HepG2 (cell line): ENCODE measurements at regions not wholly inside any gene's neighbourhood (a gene's known extent, or its start where the extent isn't known, plus 50 kb on each side); places are given as distances from the start of the nearest gene placed in this dataset.

Experiments used
- ATAC-seq: fragments of 200-7000 bp; cut with Tn5 transposase; 3 replicates; pipeline ENCODE4 v1.9.1; 2020; ENCODE audit warnings: mild to moderate bottlenecking, moderate library complexity
- BruUV-seq: library from RNA; stranded (reverse); fragments of 400-500 nt; replicated peaks from 2 replicates; lab custom pipeline; 2021; lab: Mats Ljungman, UMichigan
- CTCF ChIA-PET: fragments of 300-600 bp; formaldehyde crosslinking; extraction: SDS; loops from one replicate; lab custom pipeline; 2021; ENCODE audit warnings: low total read pairs, inconsistent platforms, low intra/inter-chr PET ratio; lab: Yijun Ruan, JAX
- POLR2A ChIA-PET: fragments of 350-600 bp; sonication (Branson Sonifier 250); formaldehyde crosslinking; loops from one replicate; lab custom pipeline; 2020; ENCODE audit warnings: antibody characterized with exemption, inconsistent platforms; lab: Yijun Ruan, JAX
- DNase-seq: peaks from one replicate; pipeline ENCODE4 v3.0.0-alpha.2; 2015; ENCODE audit warnings: low spot score
- FAIRE-seq: peaks from 3 replicates; lab custom pipeline; 2011; peaks lifted over from hg19 to GRCh38; lab: Jason Lieb, UNC
- H2AFZ ChIP-seq: one replicate; pipeline ENCODE4 v1.6.1; 2011; ENCODE audit warnings: low read length, inconsistent platforms
- H3K27ac ChIP-seq: fragments of 300-600 bp; 3 replicates; pipeline ENCODE4 v1.8.0; 2011; ENCODE audit warnings: mixed run types, mild to moderate bottlenecking, mixed read lengths, low read length, inconsistent platforms; ENCODE audit not compliant: insufficient read depth; ENCODE audit errors: extremely low read length
- H3K27me3 ChIP-seq, 2 experiments: fragments of 200-600 bp in 1 of 2; 2 replicates in 1 of 2; 3 replicates in 1 of 2; pipeline versions ENCODE4 v1.6.0 to v1.8.0; 2011; ENCODE audit warnings: low read length in 2 of 2, mild to moderate bottlenecking in 2 of 2, moderate library complexity in 2 of 2, inconsistent platforms in 1 of 2; ENCODE audit not compliant: insufficient read depth in 2 of 2, control insufficient read depth in 1 of 2
- H3K36me3 ChIP-seq, 2 experiments: fragments of 200-600 bp in 1 of 2; replicated peaks in 1 of 2; 2 replicates in 1 of 2; 3 replicates in 1 of 2; pipeline versions ENCODE4 v1.5.1 to v1.8.0; 2011; ENCODE audit warnings: low read length in 2 of 2, inconsistent platforms in 1 of 2; ENCODE audit not compliant: insufficient read depth in 2 of 2, control insufficient read depth in 1 of 2
- H3K4me1 ChIP-seq: 2 replicates; pipeline ENCODE4 v1.5.1; 2012; ENCODE audit warnings: low read length, inconsistent platforms; ENCODE audit not compliant: insufficient read depth
- H3K4me2 ChIP-seq: 2 replicates; pipeline ENCODE4 v1.6.0; 2011; ENCODE audit warnings: low read depth, low read length, inconsistent platforms
- H3K4me3 ChIP-seq, 3 experiments: fragments of 200-600 bp in 1 of 3; sonication (generic), shearing (Covaris generic) in 1 of 3; replicated peaks in 1 of 3; 2 replicates each; pipeline ENCODE4 v1.5.1; 2011 to 2016; ENCODE audit warnings: low read length in 3 of 3, inconsistent platforms in 2 of 3, low read depth in 2 of 3, mild to moderate bottlenecking in 2 of 3, control low read depth in 1 of 3, mixed read lengths in 1 of 3; ENCODE audit not compliant: insufficient read depth in 1 of 3
- H3K79me2 ChIP-seq: one replicate; pipeline ENCODE4 v1.6.1; 2011; ENCODE audit warnings: low read length, inconsistent platforms; ENCODE audit not compliant: insufficient read depth
- H3K9ac ChIP-seq: 2 replicates; pipeline ENCODE4 v1.6.0; 2011; ENCODE audit warnings: mild to moderate bottlenecking, low read depth, low read length, inconsistent platforms; ENCODE audit not compliant: insufficient read depth
- H3K9me3 ChIP-seq: 2 replicates; pipeline ENCODE4 v1.5.1; 2012; ENCODE audit warnings: mild to moderate bottlenecking, low read length
- H4K20me1 ChIP-seq: 2 replicates; pipeline ENCODE4 v1.6.0; 2011; ENCODE audit warnings: inconsistent platforms, mild to moderate bottlenecking, low read length, moderate library complexity; ENCODE audit not compliant: insufficient read depth
- GABPB1 ChIP-seq: IDR thresholded peaks from 2 replicates; pipeline ENCODE4 v1.6.1; 2016; ENCODE audit warnings: mild to moderate bottlenecking, missing genetic modification reagents, moderate library complexity, missing compliant biosample characterization
- SRF ChIP-seq: IDR thresholded peaks from 2 replicates; pipeline ENCODE4 v1.6.1; 2011; ENCODE audit warnings: mild to moderate bottlenecking, low read depth, low read length, moderate library complexity
- SRSF9 ChIP-seq: fragments of 200-400 bp; formaldehyde crosslinking; IDR thresholded peaks from 2 replicates; pipeline ENCODE4 v1.6.1; 2018; ENCODE audit warnings: borderline replicate concordance, mild to moderate bottlenecking, low read depth, low read length; ENCODE audit not compliant: insufficient read depth, poor library complexity, severe bottlenecking
- ZNF317 ChIP-seq: sonication (generic); formaldehyde crosslinking; IDR thresholded peaks from 2 replicates; pipeline ENCODE4 v1.5.0; 2020; ENCODE audit warnings: mild to moderate bottlenecking, missing genetic modification reagents
- WGBS: methylation state at CpG from one replicate; pipeline ENCODE4 v1.1.6; 2017; ENCODE audit warnings: low lambda C conversion rate; 5-methylcytosine and 5-hydroxymethylcytosine counted together
- in situ Hi-C: cut with HindIII; loops from 2 replicates; pipeline ENCODE4 v1.10.0; 2017; ENCODE audit warnings: low pct_unique_long_range_greater_than_20kb; ENCODE audit not compliant: extremely low pct_ligation_motif_present
- intact Hi-C: fragments of 100-400 bp; cut with micrococcal nuclease; formaldehyde crosslinking; loops from one replicate; pipeline ENCODE4 v1.10.0; 2022; ENCODE audit not compliant: unreplicated experiment
- TF ChIP-seq, protein P1 (sequence below): sonication (generic); formaldehyde crosslinking; IDR thresholded peaks from 2 replicates; pipeline ENCODE4 v1.9.0; 2021; ENCODE audit warnings: mild to moderate bottlenecking, missing genetic modification reagents

DNA sequence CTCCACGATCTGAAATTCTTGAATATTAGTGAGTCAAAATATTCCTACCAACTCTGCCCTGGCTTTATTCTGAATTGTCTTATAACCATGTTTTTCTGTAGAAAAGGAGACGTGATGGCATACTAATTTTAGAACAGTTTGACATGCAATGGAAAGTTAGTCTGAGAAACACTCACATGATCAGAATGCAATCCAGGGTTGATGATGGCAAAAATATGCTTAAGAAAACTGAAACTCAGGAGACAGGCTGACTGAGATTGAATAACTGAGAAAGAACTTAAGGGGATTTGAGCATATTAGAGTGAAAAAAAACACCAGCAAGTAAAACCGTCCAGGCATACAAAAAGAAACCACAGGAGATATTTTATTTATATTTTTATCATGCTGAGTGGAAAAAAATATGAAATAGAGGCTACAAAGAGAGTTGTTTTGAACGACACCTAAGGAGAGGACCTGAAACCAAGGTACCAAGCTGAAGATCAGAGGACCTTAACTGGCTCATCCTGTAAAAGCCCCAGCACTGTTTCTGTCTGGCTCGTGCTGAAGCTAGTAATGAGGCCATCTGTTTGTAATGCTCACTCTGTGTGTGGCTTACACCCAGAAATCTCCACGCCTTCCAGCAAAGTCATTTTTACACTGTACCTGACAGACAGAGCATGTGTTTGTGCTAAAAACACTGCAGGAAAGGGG, 437.2 kb upstream of the PKDCC start (continued):
- TF ChIP-seq, protein P1, sequence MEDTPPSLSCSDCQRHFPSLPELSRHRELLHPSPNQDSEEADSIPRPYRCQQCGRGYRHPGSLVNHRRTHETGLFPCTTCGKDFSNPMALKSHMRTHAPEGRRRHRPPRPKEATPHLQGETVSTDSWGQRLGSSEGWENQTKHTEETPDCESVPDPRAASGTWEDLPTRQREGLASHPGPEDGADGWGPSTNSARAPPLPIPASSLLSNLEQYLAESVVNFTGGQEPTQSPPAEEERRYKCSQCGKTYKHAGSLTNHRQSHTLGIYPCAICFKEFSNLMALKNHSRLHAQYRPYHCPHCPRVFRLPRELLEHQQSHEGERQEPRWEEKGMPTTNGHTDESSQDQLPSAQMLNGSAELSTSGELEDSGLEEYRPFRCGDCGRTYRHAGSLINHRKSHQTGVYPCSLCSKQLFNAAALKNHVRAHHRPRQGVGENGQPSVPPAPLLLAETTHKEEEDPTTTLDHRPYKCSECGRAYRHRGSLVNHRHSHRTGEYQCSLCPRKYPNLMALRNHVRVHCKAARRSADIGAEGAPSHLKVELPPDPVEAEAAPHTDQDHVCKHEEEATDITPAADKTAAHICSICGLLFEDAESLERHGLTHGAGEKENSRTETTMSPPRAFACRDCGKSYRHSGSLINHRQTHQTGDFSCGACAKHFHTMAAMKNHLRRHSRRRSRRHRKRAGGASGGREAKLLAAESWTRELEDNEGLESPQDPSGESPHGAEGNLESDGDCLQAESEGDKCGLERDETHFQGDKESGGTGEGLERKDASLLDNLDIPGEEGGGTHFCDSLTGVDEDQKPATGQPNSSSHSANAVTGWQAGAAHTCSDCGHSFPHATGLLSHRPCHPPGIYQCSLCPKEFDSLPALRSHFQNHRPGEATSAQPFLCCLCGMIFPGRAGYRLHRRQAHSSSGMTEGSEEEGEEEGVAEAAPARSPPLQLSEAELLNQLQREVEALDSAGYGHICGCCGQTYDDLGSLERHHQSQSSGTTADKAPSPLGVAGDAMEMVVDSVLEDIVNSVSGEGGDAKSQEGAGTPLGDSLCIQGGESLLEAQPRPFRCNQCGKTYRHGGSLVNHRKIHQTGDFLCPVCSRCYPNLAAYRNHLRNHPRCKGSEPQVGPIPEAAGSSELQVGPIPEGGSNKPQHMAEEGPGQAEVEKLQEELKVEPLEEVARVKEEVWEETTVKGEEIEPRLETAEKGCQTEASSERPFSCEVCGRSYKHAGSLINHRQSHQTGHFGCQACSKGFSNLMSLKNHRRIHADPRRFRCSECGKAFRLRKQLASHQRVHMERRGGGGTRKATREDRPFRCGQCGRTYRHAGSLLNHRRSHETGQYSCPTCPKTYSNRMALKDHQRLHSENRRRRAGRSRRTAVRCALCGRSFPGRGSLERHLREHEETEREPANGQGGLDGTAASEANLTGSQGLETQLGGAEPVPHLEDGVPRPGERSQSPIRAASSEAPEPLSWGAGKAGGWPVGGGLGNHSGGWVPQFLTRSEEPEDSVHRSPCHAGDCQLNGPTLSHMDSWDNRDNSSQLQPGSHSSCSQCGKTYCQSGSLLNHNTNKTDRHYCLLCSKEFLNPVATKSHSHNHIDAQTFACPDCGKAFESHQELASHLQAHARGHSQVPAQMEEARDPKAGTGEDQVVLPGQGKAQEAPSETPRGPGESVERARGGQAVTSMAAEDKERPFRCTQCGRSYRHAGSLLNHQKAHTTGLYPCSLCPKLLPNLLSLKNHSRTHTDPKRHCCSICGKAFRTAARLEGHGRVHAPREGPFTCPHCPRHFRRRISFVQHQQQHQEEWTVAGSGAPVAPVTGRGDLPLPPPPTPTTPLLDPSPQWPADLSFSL (CRISPR knock-in tag), result no peak
- TF ChIP-seq ZNF317 (no peak), SRF (no peak)

DNA sequence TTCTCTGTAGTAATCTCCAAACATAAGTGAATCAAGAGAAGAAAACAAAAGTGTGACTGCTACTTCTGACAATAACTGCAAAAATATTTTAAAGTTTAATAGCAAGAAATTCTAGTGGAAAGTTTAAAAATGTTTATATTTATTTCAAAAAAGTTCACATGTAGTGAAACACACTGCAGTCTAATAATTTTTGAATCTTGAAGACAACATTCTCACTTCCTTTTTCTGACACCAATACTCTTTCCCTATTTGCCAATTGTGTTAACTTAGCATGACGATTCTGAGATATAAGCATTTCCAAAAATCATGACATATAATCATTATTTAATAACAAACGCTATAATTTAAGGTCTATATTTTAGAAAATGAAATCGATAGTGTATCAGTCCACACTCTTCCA, 429.1 kb upstream of the PKDCC start:
- WGBS, result under 1% methylated on average over 3 of the region's 3 CpGs
- H3K27me3 ChIP-seq, result no peaks in the 10 kb centered on the region
- no peak overlapping the region for H3K4me2 ChIP-seq
- no peak overlapping the region for H3K9ac ChIP-seq
- H3K36me3 ChIP-seq, result no peaks in the 10 kb centered on the region
- FAIRE-seq (no peak), ATAC-seq (no peak), DNase-seq (no peak)
- H3K4me3 ChIP-seq, result no peak overlapping the region
- H3K27ac ChIP-seq, result no peak overlapping the region
- BruUV-seq, result no TSS peak
- no peaks in the 10 kb centered on the region for H3K79me2 ChIP-seq
- intact Hi-C loops (no loop called here), in situ Hi-C loops (no loop called here)
- H3K4me1 ChIP-seq, result no peaks in the 10 kb centered on the region
- ChIA-PET POLR2A (no interaction called here), CTCF (no interaction called here)
- no peaks in the 10 kb centered on the region for H3K9me3 ChIP-seq
- TF ChIP-seq GABPB1 (CRISPR knock-in tag), result no peak
- TF ChIP-seq SRSF9, result peak; percentile 57
- no peak overlapping the region for H2AFZ ChIP-seq
- no peaks in the 10 kb centered on the region for H4K20me1 ChIP-seq
